ENCODE measurements at regions not wholly inside any gene's neighbourhood (a gene's known extent, or its start where the extent isn't known, plus 50 kb on each side); places are given as distances from the start of the nearest gene placed in this dataset.

DNA sequence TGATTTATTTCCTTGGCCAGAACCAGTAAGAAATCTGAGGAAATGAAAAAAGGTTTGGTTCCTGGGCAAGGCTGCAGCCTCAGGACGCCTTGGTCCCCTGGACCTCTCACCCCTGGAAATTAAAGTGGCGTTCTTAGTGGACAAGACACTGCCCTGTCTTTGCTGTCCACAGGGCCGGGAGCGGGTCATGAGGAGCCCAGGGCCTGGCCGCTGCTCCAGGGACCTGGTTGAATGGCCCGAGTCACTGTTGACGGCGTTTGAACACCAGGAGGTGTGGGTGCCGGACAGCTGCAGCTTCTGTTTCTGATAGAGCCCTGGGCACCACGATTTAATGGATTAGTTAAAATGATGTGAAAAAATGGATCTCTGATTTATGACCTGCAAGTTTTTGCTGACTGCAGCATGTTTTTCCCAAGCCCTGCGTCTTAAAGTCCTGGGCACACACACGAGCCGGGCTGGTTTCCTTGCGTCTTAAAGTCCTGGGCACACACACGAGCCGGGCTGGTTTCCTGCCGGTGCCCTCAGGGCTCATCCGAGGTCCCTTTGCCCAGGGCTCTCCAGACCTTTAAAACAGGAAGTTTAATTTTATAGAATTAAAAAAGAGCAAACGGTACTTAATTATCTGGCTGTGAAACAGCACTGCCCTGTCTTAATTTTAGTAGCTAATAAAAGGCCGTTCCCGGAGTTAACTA, 74.1 kb upstream of the ACTRT2 start:
- Histone ChIP-seq H2BK20ac (ENCODE audit: low read depth, low read length) (no peak overlapping the region), H3K18ac (ENCODE audit: low read depth, low read length) (no peak overlapping the region), H3K27me3 (ENCODE audit: control insufficient read depth, insufficient read depth, low read length) (no peaks in the 10 kb centered on the region), H2AK5ac (ENCODE audit: low read depth, low read length) (no peak overlapping the region), H2BK5ac (ENCODE audit: low read depth, low read length, poor library complexity, severe bottlenecking) (no peak overlapping the region), H3K4me2 (ENCODE audit: low read depth, low read length) (no peak overlapping the region), H3K27ac (ENCODE audit: insufficient read depth, low read length) (no peak overlapping the region), H3K9ac (ENCODE audit: low read depth, low read length) (no peak overlapping the region), H2BK120ac (ENCODE audit: low read depth, low read length) (no peak overlapping the region), H3K14ac (replicated peaks; ENCODE audit: low read depth, low read length) (no peak overlapping the region), H3K4ac (ENCODE audit: low read depth, low read length) (no peak overlapping the region), H2AK9ac (replicated peaks; ENCODE audit: low read depth, low read length, poor library complexity) (no peak overlapping the region), H4K5ac (ENCODE audit: low read depth, low read length) (no peak overlapping the region), H4K20me1 (ENCODE audit: insufficient read depth, low read length) (no peaks in the 10 kb centered on the region), H2AFZ (replicated peaks; ENCODE audit: low read length, poor library complexity) (no peak overlapping the region), H3K4me3 (ENCODE audit: insufficient read depth, low read depth, low read length) (no peak overlapping the region), H3K9me1 (ENCODE audit: insufficient read depth, low read length) (no peaks in the 10 kb centered on the region), H4K8ac (ENCODE audit: low read depth in 2 of 2, low read length in 2 of 2) (no peak overlapping the region), H3K9me3 (ENCODE audit: control insufficient read depth, insufficient read depth, low read length) (peaks cover 56% of the 10 kb centered on the region), H3K23ac (ENCODE audit: low read depth, low read length) (no peak overlapping the region), H2BK15ac (ENCODE audit: low read depth, low read length) (no peak overlapping the region), H3K79me1 (ENCODE audit: low read depth in 1 of 2, low read length in 2 of 2) (no peaks in the 10 kb centered on the region), H3K4me1 (ENCODE audit: control insufficient read depth, insufficient read depth, low read length) (no peaks in the 10 kb centered on the region), H3K56ac (ENCODE audit: extremely low read depth, insufficient read depth, low read length) (no peak overlapping the region), H3K36me3 (ENCODE audit: control insufficient read depth, insufficient read depth, low read length) (no peaks in the 10 kb centered on the region), H4K91ac (ENCODE audit: insufficient read depth, low read depth, low read length) (no peak overlapping the region)
- ATAC-seq (ENCODE audit: low read depth) (no peak), DNase-seq (no peak)
- CTCF ChIA-PET: no interaction called here
- intact Hi-C loops (cut with micrococcal nuclease): no loop called here
- BruUV-seq (replicated peaks): no TSS peak
- dilution Hi-C loops (cut with HindIII; ENCODE audit: low sequenced_read_pairs, unreplicated experiment): no loop called here
- in situ Hi-C loops (cut with MboI; ENCODE audit: low sequenced_read_pairs): no loop called here
- WGBS, 2 experiments (ENCODE audit: extremely low coverage in 2 of 2, insufficient read length in 1 of 2): 35% methylated on average over 8 of the region's 21 CpGs; no CpG with 5 or more reads in 1 of the 2 experiments
- POLR2A ChIA-PET (ENCODE audit: unreplicated experiment): no interaction called here
- TF ChIP-seq MAZ (IDR thresholded peaks at IDR 0.05; ENCODE audit: borderline replicate concordance, low read depth, low read length) (no peak), MAFK (IDR thresholded peaks at IDR 0.05; ENCODE audit: low read depth, low read length) (peak; percentile 77)

Data from IMR-90 (cell line).